ENCODE measurements at regions not wholly inside any gene's neighbourhood (a gene's known extent, or its start where the extent isn't known, plus 50 kb on each side); places are given as distances from the start of the nearest gene placed in this dataset.

- TF ChIP-seq, protein P1, sequence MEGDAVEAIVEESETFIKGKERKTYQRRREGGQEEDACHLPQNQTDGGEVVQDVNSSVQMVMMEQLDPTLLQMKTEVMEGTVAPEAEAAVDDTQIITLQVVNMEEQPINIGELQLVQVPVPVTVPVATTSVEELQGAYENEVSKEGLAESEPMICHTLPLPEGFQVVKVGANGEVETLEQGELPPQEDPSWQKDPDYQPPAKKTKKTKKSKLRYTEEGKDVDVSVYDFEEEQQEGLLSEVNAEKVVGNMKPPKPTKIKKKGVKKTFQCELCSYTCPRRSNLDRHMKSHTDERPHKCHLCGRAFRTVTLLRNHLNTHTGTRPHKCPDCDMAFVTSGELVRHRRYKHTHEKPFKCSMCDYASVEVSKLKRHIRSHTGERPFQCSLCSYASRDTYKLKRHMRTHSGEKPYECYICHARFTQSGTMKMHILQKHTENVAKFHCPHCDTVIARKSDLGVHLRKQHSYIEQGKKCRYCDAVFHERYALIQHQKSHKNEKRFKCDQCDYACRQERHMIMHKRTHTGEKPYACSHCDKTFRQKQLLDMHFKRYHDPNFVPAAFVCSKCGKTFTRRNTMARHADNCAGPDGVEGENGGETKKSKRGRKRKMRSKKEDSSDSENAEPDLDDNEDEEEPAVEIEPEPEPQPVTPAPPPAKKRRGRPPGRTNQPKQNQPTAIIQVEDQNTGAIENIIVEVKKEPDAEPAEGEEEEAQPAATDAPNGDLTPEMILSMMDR (IDR thresholded peaks at IDR 0.05; ENCODE audit: insufficient read depth, low read length, poor library complexity, severe bottlenecking): no peak
- no peak for TF ChIP-seq EZH2phosphoT487 (conservative IDR thresholded peaks at IDR 0.05; ENCODE audit: low read length)
Measured at GRCh38 chr18:41604964-41605363, 350.1 kb upstream of the PIK3C3 start.

Data from SU-DHL-6 (cell line).